Activated naive CD4-positive, alpha-beta T cell treated with anti-CD3 and anti-CD28 coated beads, Interleukin-2, amount 50 U/mL, for 72 hours (primary cell): ENCODE measurements at regions not wholly inside any gene's neighbourhood (a gene's known extent, or its start where the extent isn't known, plus 50 kb on each side); places are given as distances from the start of the nearest gene placed in this dataset.
"Not testable (repeated sequence)": the region's sequence is repeated elsewhere in the genome, so short reads cannot be mapped to it uniquely, and the experiment has no call there.

Experiments
- ATAC-seq, 2 donors: fragments of 150-1000 bp; cut with Tn5 transposase; 2 replicates each; pipeline ENCODE4 v1.10.0; 2021; ENCODE audit warnings: mild to moderate bottlenecking in 2 of 2, moderate library complexity in 2 of 2
- DNase-seq, 2 donors: peaks; one replicate each; pipeline ENCODE4 v3.0.0; 2021 to 2022; ENCODE audit warnings: low spot score in 2 of 2
- H3K27ac Mint-ChIP-seq, 2 donors: one replicate each; pipeline ENCODE4 v1.8.0; 2022; ENCODE audit warnings: mild to moderate bottlenecking in 2 of 2, mixed read lengths in 2 of 2
- H3K36me3 Mint-ChIP-seq, 2 donors: one replicate each; pipeline ENCODE4 v1.8.0; 2022; ENCODE audit warnings: mixed read lengths in 2 of 2
- H3K9me3 Mint-ChIP-seq, 2 donors: one replicate each; pipeline ENCODE4 v1.8.0; 2022; ENCODE audit warnings: mixed read lengths in 2 of 2

DNA sequence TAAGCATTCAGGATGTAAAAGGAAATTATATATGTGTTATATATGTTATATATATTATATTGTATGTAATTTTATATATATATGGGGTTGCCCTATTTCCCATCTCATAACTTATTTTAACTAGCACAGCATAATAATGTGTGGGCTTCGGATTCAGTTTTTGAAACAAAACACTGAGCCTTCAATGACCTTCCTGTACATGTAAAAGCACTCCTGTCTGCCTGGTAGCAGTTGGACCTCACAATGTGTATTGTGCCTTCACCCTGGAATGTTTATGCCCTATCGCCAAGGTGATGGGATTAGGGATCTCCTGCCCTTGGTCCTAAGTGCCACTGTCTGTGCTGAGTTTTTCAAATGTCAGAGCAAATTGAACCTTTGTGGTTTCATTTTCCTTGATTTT lies 968.8 kb downstream of the TUBA3C start:
- DNase-seq (peak in 1 of 2 donors; percentile 14), ATAC-seq (peak; percentile 37 to 39)
- peaks cover 9 to 10% of the 10 kb centered on the region in 2 donors for H3K9me3 Mint-ChIP-seq
- H3K36me3 Mint-ChIP-seq, result peaks cover 6% of the 10 kb centered on the region in 2 donors
- H3K27ac Mint-ChIP-seq, result no peak overlapping the region

DNA sequence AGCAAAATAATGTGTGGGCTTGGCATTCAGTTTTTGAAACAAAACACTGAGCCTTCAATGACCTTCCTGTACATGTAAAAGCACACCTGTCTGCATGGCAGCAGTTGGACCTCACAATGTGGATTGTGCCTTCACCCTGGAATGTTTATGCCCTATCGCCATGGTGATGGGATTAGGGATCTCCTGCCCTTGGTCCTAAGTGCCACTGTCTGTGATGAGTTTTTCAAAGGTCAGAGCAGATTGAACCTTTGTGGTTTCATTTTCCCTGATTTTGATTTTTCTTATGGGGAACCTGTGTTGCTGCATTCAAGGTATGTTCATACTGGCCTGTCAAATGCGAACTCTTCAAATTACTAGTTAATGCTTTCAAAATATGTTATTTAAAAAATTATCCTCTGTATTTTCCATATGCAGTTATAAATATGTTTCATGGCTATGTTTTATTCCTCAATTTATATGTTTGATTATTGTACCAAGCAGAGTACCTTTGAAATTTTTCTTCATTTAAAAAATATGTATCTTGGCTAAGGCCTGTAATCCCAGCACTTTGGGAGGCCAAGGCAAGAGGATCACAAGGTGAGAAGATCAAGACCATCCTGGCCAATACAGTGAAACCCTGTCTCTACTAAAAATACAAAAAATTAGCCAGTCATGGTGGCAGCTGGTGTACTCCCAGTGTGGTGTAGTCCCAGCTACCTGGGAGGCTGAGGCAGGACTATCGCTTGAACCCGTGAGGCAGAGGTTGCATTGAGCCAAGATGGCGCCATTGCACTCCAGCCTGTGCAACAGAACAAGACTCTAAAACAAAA lies 969.7 kb downstream of the TUBA3C start:
- DNase-seq (peak in 1 of 2 donors; percentile 13), ATAC-seq (peak; percentile 85)
- H3K36me3 Mint-ChIP-seq, H3K27ac Mint-ChIP-seq: not testable (repeated sequence)
- peaks cover 9 to 10% of the 10 kb centered on the region in 2 donors for H3K9me3 Mint-ChIP-seq

DNA sequence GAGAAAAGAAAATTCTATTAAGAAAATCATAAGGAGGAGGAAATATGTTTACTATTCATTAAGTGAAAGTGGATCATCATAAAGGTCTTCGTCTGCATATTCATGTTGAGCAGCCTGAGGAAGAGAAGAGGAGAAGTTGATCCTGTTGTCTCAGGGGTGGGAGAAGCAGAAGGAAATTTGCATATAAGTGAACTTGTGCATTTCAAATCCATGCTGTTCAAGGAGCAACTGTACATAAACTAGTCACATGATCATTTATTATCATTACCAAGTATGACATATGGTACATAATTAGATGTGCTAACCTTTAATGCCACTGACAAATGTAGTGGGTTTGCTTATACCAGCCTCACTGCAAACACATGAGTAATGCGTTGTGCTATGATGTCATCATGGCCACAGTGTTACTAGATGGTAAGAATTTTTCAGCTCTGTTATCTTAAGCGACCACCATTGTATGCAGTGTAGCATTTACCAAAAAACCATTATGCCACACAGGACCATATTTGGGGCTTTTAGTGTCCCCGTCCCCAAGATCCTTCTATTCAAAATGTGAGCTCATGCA lies 976.9 kb downstream of the TUBA3C start:
- not testable (repeated sequence) for H3K9me3 Mint-ChIP-seq, ATAC-seq, DNase-seq, H3K27ac Mint-ChIP-seq, H3K36me3 Mint-ChIP-seq

DNA sequence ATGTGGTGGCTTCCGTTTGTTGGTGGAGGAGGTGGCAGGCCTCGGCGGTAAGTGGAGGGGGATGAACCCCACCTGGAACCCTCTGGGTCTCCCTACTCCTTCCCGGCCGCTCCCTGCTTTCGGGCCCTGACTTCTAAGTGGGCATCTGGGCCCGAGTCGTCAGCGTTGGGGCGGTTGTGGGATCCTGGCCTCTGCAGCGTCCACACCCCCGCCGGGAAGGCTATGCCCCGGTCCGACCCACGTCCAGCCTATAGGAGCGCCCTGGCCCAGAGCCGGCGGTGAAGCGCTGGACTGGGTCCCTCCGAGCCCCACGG lies 986.3 kb downstream of the TUBA3C start:
- H3K9me3 Mint-ChIP-seq, result peaks cover 7 to 11% of the 10 kb centered on the region in 2 donors
- not testable (repeated sequence) for H3K36me3 Mint-ChIP-seq, ATAC-seq, DNase-seq, H3K27ac Mint-ChIP-seq

- H3K9me3 Mint-ChIP-seq, result peaks cover 7 to 11% of the 10 kb centered on the region in 2 donors
- ATAC-seq, result peak; percentile 40 to 41
- H3K27ac Mint-ChIP-seq, H3K36me3 Mint-ChIP-seq, DNase-seq: not testable (repeated sequence)
Observed at GRCh38 chr13:18194631-18195364, 986.8 kb downstream of the TUBA3C start.

DNA sequence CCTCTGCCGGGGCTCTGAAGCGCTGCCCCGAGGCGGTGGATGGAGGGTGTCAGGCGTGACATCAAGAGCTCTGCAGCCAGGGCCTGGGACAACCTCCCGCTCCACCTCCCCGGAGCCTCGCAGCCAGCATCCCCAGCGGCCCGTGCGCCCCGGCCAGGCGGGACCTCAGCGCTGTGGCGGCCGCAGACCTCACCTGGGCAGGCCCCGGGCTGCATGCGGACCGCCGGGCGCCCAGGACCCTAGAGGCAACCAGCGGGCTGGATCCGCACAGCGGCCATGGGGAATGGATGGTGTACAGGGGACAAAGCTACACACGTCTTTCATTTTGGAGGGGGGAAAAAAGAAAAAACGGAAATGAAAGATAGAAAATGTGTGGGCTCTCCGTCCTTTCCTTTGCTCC lies 987.5 kb downstream of the TUBA3C start:
- not testable (repeated sequence) for DNase-seq, H3K36me3 Mint-ChIP-seq, ATAC-seq, H3K27ac Mint-ChIP-seq
- peaks cover 7 to 11% of the 10 kb centered on the region in 2 donors for H3K9me3 Mint-ChIP-seq
